GM12892 (cell line): ENCODE measurements at regions not wholly inside any gene's neighbourhood (a gene's known extent, or its start where the extent isn't known, plus 50 kb on each side); places are given as distances from the start of the nearest gene placed in this dataset.
A peak's percentile ranks its signal among the peaks of the same experiment; 100 is the strongest.
"Not testable (repeated sequence)": the region's sequence is repeated elsewhere in the genome, so short reads cannot be mapped to it uniquely, and the experiment has no call there.

ENCODE experiments used
- DNase-seq: peaks from one replicate; pipeline ENCODE4 v3.0.0; 2011; ENCODE audit not compliant: insufficient read length
- FAIRE-seq: peaks from 2 replicates; lab custom pipeline; 2011; peaks lifted over from hg19 to GRCh38; lab: Jason Lieb, UNC
- POLR2A ChIP-seq: IDR thresholded peaks from 2 replicates; pipeline ENCODE4 v1.6.1; 2011; ENCODE audit warnings: low read depth, low read length, control low read depth
- POLR2AphosphoS5 ChIP-seq: IDR thresholded peaks from 2 replicates; pipeline ENCODE4 v1.6.1; 2011; ENCODE audit warnings: low read depth, low read length, control low read depth
- TAF1 ChIP-seq: IDR thresholded peaks from 2 replicates; pipeline ENCODE4 v1.6.1; 2011; ENCODE audit warnings: low read depth, mild to moderate bottlenecking, control low read depth, low read length, borderline replicate concordance

- DNase-seq (no peak), FAIRE-seq (no peak)
- TF ChIP-seq POLR2AphosphoS5, result no peak
- TF ChIP-seq TAF1, result no peak
- no peak for TF ChIP-seq POLR2A
Measured at GRCh38 chr12:9464408-9464807, 143.3 kb downstream of the KLRB1 start.

GRCh38 chr12:9455516-9455915, 152.2 kb downstream of the KLRB1 start:
- DNase-seq, FAIRE-seq: not testable (repeated sequence)

DNA sequence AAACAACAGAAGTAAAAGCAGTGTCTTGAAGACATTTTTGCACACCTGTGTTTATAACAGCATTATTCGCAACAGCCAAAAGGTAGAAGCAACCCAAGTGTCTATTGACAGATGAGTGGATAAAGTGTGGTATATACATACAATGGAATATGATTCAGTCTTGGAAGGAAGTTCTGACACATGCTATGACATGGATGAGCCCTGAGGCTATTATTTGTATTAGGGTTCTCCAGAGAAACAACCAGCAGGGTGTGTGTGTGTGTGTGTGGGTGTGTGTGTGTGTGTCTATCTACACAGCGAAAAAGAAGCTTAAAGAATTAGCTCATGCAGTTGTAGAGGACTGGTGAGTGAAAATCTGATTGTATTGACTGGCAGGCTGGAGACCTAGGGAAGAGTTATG, 153.7 kb downstream of the KLRB1 start:
- not testable (repeated sequence) for FAIRE-seq, DNase-seq

DNA sequence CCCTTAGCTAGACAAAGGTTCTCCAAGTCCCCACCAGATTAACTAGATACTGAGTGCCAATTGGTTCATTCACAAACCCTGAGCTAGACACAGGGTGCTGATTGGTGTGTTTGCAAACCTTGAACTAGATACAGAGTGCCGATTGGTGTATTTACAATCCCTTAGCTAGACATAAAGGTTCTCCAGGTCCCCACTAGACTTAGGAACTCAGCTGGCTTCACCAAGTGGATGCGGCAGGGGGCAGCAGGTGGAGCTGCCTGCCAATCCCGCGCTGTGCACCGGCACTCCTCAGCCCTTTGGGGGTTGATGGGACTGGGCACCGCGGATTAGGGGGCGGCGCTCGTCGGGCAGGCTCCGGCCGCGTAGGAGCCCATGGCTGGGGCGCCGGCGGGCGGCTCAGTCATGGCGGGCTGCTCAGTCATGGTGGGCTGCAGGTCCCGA, 157.6 kb downstream of the KLRB1 start:
- DNase-seq, FAIRE-seq: not testable (repeated sequence)

- FAIRE-seq, DNase-seq: not testable (repeated sequence)
Measured at GRCh38 chr12:9449657-9450126, 158.0 kb downstream of the KLRB1 start.

GRCh38 chr12:9449181-9449580, 158.5 kb downstream of the KLRB1 start:
- no peak for TF ChIP-seq TAF1
- no peak for TF ChIP-seq POLR2AphosphoS5
- no peak for TF ChIP-seq POLR2A
- FAIRE-seq (no peak), DNase-seq (no peak)

More at GRCh38 chr12:9449657-9450126, 158.0 kb downstream of the KLRB1 start:
- peak; percentile 37; the same call in 1 of the 2 replicates for TF ChIP-seq POLR2A

DNA sequence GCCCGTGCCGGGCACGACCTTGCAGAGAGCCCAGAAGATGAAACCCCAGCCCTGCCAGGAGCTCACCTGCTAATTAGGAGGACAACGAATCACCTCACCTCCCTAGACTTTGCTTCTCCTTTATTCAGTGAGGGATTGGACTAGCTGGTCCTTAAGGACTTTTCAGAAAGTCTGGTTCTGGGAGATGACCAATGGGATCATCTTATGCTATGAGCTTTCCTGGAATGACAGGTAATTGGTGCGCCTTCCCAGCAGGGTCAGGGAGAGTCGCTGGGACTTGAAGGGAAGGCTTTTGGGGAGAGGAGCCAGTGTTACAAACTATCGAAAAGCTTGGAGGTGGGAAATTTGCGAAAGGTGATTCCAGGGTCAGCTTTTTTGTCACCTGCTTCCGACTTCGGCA, 159.1 kb downstream of the KLRB1 start:
- not testable (repeated sequence) for FAIRE-seq, DNase-seq

GRCh38 chr12:9447791-9448614, 159.7 kb downstream of the KLRB1 start:
- FAIRE-seq, result peak; percentile 88
- DNase-seq, result peak; percentile 58

GRCh38 chr12:9446883-9447761, 160.6 kb downstream of the KLRB1 start:
- not testable (repeated sequence) for FAIRE-seq, DNase-seq

- not testable (repeated sequence) for DNase-seq, FAIRE-seq
Measured at GRCh38 chr12:9440428-9440827, 167.3 kb downstream of the KLRB1 start.

- FAIRE-seq, DNase-seq: not testable (repeated sequence)
Measured at GRCh38 chr12:9435682-9436081, 172.0 kb downstream of the KLRB1 start.

DNA sequence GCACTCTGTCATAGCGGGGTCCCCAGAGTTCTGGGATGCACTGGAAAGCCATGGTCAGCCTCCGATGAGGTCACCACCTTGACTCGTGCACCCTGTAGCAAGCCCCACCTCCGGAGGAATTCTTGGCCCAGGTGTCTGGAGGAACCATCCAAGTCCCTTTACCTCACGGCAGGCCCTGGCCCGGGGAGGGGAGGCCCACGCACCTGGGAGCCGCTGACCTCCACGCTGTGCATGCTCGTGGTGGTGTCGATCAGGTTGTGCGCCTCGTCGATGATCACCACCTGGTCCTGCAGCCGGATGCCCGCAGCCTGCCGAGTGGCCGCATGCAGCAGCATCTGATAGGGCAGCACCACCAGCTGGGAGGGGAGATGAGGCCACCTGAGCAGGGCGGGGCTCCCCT, 177.3 kb downstream of the KLRB1 start:
- DNase-seq, FAIRE-seq: not testable (repeated sequence)

GRCh38 chr12:9428856-9429255, 178.9 kb downstream of the KLRB1 start:
- not testable (repeated sequence) for FAIRE-seq, DNase-seq

DNA sequence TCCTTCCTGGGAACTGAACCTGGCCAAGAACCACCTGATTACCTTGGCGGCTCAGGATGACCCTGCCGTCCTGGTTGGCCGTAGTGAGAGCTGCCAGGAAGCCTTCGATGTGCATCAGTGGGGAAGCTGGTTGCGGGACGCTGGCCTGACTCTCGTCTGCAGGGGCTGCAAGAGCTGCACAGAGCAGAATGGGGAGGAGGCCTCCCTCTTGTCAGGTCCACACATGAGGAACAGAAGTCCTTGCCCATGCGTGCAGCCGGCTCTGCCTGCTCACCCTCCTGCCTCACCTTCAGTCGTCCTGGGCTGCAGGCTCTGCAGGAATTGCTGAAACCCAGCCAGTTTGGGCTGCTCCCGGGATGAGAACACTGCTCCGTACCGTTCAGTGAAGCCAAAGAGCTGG, 182.3 kb downstream of the KLRB1 start:
- not testable (repeated sequence) for DNase-seq, FAIRE-seq

- DNase-seq, FAIRE-seq: not testable (repeated sequence)
Measured at GRCh38 chr12:9424175-9424740, 183.5 kb downstream of the KLRB1 start.

- not testable (repeated sequence) for FAIRE-seq, DNase-seq
Measured at GRCh38 chr12:9422689-9423088, 185.0 kb downstream of the KLRB1 start.

GRCh38 chr12:9421520-9422086, 186.1 kb downstream of the KLRB1 start:
- FAIRE-seq, result peak; percentile 58
- DNase-seq, result not testable (repeated sequence)

- FAIRE-seq, DNase-seq: not testable (repeated sequence)
Measured at GRCh38 chr12:9420817-9421519, 186.7 kb downstream of the KLRB1 start.
